ENCODE measurements at regions not wholly inside any gene's neighbourhood (a gene's known extent, or its start where the extent isn't known, plus 50 kb on each side); places are given as distances from the start of the nearest gene placed in this dataset.
A peak's percentile ranks its signal among the peaks of the same experiment; 100 is the strongest.
"Not testable (repeated sequence)": the region's sequence is repeated elsewhere in the genome, so short reads cannot be mapped to it uniquely, and the experiment has no call there.

- peak; percentile 5 for DNase-seq
These were observed 229.8 kb upstream of the TEX13C start for GRCh38 chrX:125089761-125090445.

GRCh38 chrX:125093852-125094251 is 225.8 kb upstream of the TEX13C start:
- no peak for DNase-seq

- DNase-seq: no peak
These were observed 224.8 kb upstream of the TEX13C start for GRCh38 chrX:125094901-125095300.

GRCh38 chrX:125096469-125096868 is 223.2 kb upstream of the TEX13C start:
- DNase-seq: no peak

GRCh38 chrX:125096870-125097269 is 222.8 kb upstream of the TEX13C start:
- no peak for DNase-seq

GRCh38 chrX:125101971-125102755 is 217.5 kb upstream of the TEX13C start:
- no peak for DNase-seq

- DNase-seq: no peak
These were observed 216.0 kb upstream of the TEX13C start for GRCh38 chrX:125103693-125104092.

- no peak for DNase-seq
These were observed 210.8 kb upstream of the TEX13C start for GRCh38 chrX:125108921-125109320.

GRCh38 chrX:125131164-125131563 is 188.5 kb upstream of the TEX13C start:
- DNase-seq: peak; percentile 5

GRCh38 chrX:125132274-125132673 is 187.4 kb upstream of the TEX13C start:
- peak; percentile 2 for DNase-seq

- no peak for DNase-seq
These were observed 182.2 kb upstream of the TEX13C start for GRCh38 chrX:125137521-125137920.

GRCh38 chrX:125150231-125150630 is 169.4 kb upstream of the TEX13C start:
- DNase-seq: peak; percentile 42

- DNase-seq: no peak
These were observed 168.5 kb upstream of the TEX13C start for GRCh38 chrX:125151146-125151545.

- no peak for DNase-seq
These were observed 167.7 kb upstream of the TEX13C start for GRCh38 chrX:125152011-125152410.

- DNase-seq: no peak
These were observed 166.1 kb upstream of the TEX13C start for GRCh38 chrX:125153621-125154020.

- DNase-seq: not testable (repeated sequence)
These were observed 165.1 kb upstream of the TEX13C start for GRCh38 chrX:125154288-125155257.

GRCh38 chrX:125155296-125156033 is 164.2 kb upstream of the TEX13C start:
- DNase-seq: not testable (repeated sequence)

GRCh38 chrX:125170459-125170858 is 149.2 kb upstream of the TEX13C start:
- DNase-seq: no peak

GRCh38 chrX:125172531-125172930 is 147.1 kb upstream of the TEX13C start:
- no peak for DNase-seq

GRCh38 chrX:125175991-125176584 is 143.6 kb upstream of the TEX13C start:
- DNase-seq: no peak

- DNase-seq: no peak
These were observed 125.8 kb upstream of the TEX13C start for GRCh38 chrX:125193921-125194320.

GRCh38 chrX:125198546-125198945 is 121.1 kb upstream of the TEX13C start:
- DNase-seq: no peak

Data from fibroblast of skin of right biceps (primary cell).